HUES48 (cell line): ENCODE measurements at regions not wholly inside any gene's neighbourhood (a gene's known extent, or its start where the extent isn't known, plus 50 kb on each side); places are given as distances from the start of the nearest gene placed in this dataset.
"Not testable (repeated sequence)": the region's sequence is repeated elsewhere in the genome, so short reads cannot be mapped to it uniquely, and the experiment has no call there.

Experiments used
- H3K27ac ChIP-seq: one replicate; pipeline ENCODE4 v1.7.0; 2013; ENCODE audit warnings: low read depth, low read length, inconsistent platforms
- H3K27me3 ChIP-seq: 2 replicates; pipeline ENCODE4 v1.6.1; 2013; ENCODE audit warnings: mild to moderate bottlenecking, low read length; ENCODE audit not compliant: control insufficient read depth, insufficient read depth
- H3K36me3 ChIP-seq: 2 replicates; pipeline ENCODE4 v1.6.1; 2013; ENCODE audit warnings: low read length; ENCODE audit not compliant: control insufficient read depth, insufficient read depth
- H3K4me1 ChIP-seq: 2 replicates; pipeline ENCODE4 v1.6.1; 2013; ENCODE audit warnings: mild to moderate bottlenecking, low read length; ENCODE audit not compliant: control insufficient read depth, insufficient read depth
- H3K4me3 ChIP-seq: 2 replicates; pipeline ENCODE4 v1.5.1; 2013; ENCODE audit warnings: mild to moderate bottlenecking, low read depth, low read length
- H3K9ac ChIP-seq: 2 replicates; pipeline ENCODE4 v1.6.1; 2013; ENCODE audit warnings: mild to moderate bottlenecking, low read depth, low read length, moderate library complexity
- H3K9me3 ChIP-seq: 2 replicates; pipeline ENCODE4 v1.6.1; 2013; ENCODE audit warnings: low read length; ENCODE audit not compliant: control insufficient read depth, insufficient read depth

DNA sequence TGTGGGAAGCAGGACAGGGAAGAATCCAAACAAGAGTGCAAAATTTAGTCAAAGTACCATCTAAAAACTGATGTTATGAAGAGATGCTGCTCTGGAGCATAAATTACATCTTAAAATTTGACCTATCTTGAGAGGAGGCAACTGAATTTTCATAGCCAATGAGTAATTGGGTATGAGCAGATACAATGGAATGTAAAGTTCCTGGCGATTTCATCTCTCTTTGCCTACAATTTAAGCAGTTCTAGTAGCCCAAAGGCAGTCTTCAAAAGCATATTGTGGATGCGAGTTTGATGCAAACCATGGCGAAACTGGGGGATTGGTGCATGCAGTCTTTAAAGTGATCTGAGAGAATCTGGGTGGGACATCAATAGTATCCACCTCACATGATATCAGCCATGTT, 1265.9 kb downstream of the BRINP3 start:
- H3K27ac ChIP-seq = no peak overlapping the region
- H3K4me3 ChIP-seq = no peak overlapping the region
- H3K9ac ChIP-seq = no peak overlapping the region

DNA sequence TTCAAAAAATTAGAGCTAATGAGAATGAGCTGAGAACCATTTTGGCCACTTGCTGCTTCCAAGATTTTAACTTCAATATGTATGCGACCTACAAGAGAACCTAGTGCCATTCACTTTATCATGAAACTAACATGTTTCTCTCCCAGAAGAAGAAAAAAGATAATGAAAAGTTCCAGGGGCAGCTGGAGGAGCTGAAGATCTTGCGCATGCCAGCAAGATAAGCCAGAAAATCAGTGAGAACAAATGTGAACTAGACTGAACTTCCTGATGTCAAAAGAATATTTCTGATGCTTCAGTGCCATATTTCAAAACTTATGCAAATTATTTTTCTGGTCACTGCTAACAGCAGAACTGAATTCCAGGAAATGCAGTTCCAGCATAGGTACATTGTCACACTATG, 1265.1 kb downstream of the BRINP3 start:
- H3K9ac ChIP-seq = no peak overlapping the region
- no peaks in the 10 kb centered on the region for H3K36me3 ChIP-seq
- H3K4me3 ChIP-seq = no peak overlapping the region
- no peaks in the 10 kb centered on the region for H3K4me1 ChIP-seq
- no peak overlapping the region for H3K27ac ChIP-seq
- H3K27me3 ChIP-seq = no peaks in the 10 kb centered on the region
- no peaks in the 10 kb centered on the region for H3K9me3 ChIP-seq

More for the DNA sequence above, 1265.9 kb downstream of the BRINP3 start:
- Histone ChIP-seq H3K27me3 (no peaks in the 10 kb centered on the region), H3K36me3 (no peaks in the 10 kb centered on the region), H3K4me1 (no peaks in the 10 kb centered on the region), H3K9me3 (no peaks in the 10 kb centered on the region)

DNA sequence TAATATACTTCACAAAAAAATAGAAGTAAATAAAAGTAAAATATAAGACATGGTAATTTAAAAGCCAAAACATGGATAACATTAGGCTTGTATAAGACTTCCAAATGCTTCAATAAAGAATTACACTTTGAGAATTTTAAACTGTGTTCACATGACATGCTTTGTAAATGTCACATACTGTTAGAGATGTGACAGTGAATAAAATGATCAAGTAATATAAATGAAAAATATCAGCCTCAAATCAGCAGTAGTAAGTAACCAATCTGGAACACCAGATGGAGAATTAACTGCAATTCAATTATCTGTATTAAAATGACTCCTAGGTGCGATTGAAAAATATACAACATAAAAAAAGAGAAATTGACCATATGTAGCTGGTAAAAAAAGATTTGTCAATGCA, 1260.8 kb downstream of the BRINP3 start:
- H3K9me3 ChIP-seq = no peaks in the 10 kb centered on the region
- H3K4me1 ChIP-seq = no peaks in the 10 kb centered on the region
- no peaks in the 10 kb centered on the region for H3K27me3 ChIP-seq
- no peak overlapping the region for H3K27ac ChIP-seq
- H3K9ac ChIP-seq = no peak overlapping the region
- H3K36me3 ChIP-seq = no peaks in the 10 kb centered on the region
- no peak overlapping the region for H3K4me3 ChIP-seq

DNA sequence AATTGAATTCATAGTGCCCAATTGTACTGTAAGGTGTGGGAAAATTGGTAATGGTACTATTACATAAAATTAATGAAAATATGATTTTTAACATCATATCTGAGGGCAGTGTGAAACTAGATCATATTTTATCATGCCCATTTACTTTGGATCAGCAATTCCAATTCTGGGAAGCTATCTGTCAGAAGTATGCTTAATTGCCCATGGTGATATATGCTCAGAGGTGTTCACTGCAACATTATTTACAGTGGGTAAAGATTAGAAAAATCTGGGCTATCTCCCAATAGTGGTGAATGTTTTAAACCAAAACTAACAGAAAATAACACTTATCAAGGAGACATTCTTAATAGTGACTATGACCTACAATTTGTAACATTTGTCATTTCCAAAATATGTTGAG, 1260.0 kb downstream of the BRINP3 start:
- H3K9ac ChIP-seq = no peak overlapping the region
- no peaks in the 10 kb centered on the region for H3K36me3 ChIP-seq
- no peak overlapping the region for H3K27ac ChIP-seq
- H3K4me3 ChIP-seq = no peak overlapping the region
- no peaks in the 10 kb centered on the region for H3K9me3 ChIP-seq
- H3K4me1 ChIP-seq = no peaks in the 10 kb centered on the region
- H3K27me3 ChIP-seq = no peaks in the 10 kb centered on the region

DNA sequence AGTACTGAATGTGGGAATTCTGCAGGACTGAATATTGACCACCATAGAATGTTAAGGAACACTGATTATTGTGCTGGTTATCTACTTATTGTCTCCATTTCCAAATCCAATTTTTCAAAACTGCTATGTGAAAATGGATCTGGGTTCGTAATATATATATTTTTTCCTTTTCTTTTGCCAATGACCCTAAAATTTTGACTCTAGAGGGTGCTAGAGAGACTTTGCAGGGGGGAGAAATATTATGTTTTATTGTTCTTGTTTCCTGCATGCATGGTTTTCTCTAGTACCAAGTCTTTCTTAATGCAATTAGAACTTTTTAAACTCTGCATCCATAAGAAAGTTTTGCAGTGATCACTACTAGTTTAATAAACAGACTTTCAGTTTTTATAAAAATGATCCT, 1256.9 kb downstream of the BRINP3 start:
- no peak overlapping the region for H3K9ac ChIP-seq
- no peaks in the 10 kb centered on the region for H3K27me3 ChIP-seq
- no peaks in the 10 kb centered on the region; the same call in 1 of the 2 replicates for H3K9me3 ChIP-seq
- no peak overlapping the region for H3K27ac ChIP-seq
- no peaks in the 10 kb centered on the region for H3K4me1 ChIP-seq
- H3K4me3 ChIP-seq = no peak overlapping the region
- no peaks in the 10 kb centered on the region for H3K36me3 ChIP-seq

DNA sequence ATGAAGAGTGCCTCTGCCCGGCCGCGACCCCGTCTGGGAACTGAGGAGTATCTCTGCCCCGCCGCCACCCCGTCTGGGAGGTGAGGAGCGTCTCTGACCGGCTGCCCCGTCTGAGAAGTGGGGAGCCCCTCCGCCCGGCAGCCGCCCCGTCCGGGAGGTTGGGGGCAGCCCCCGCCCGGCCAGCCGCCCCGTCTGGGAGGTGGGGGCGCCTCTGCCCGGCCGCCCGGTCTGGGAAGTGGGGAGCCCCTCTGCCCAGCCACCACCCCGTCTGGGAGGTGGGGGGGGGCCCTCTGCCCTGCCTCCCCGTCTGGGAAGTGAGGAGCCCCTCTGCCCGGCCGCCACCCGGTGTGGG, 1251.9 kb downstream of the BRINP3 start:
- not testable (repeated sequence) for H3K9ac ChIP-seq, H3K27ac ChIP-seq, H3K4me1 ChIP-seq, H3K36me3 ChIP-seq, H3K27me3 ChIP-seq, H3K9me3 ChIP-seq, H3K4me3 ChIP-seq

DNA sequence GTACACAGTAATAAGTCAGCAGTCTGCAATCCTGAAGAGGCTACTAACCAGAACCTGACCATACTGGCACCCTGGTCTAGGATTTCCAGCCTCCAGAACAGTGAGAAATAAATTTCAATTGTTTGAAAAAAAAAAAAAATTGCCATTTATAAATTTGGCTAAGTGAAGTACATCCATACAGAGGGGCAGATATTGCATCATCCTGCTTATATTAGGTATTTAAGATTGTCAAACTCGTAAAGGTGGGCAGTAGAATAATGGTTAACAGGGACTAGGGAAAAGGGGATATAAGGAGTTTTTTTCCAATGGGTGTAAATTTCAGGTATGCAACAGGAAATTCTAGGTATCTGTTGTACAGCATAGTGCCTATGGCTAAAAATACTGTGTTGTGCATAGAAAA, 1250.9 kb downstream of the BRINP3 start:
- no peak overlapping the region for H3K9ac ChIP-seq
- no peaks in the 10 kb centered on the region; the same call in 1 of the 2 replicates for H3K9me3 ChIP-seq
- H3K27me3 ChIP-seq = no peaks in the 10 kb centered on the region
- no peak overlapping the region for H3K4me3 ChIP-seq
- H3K27ac ChIP-seq = no peak overlapping the region
- H3K4me1 ChIP-seq = no peaks in the 10 kb centered on the region
- no peaks in the 10 kb centered on the region for H3K36me3 ChIP-seq

DNA sequence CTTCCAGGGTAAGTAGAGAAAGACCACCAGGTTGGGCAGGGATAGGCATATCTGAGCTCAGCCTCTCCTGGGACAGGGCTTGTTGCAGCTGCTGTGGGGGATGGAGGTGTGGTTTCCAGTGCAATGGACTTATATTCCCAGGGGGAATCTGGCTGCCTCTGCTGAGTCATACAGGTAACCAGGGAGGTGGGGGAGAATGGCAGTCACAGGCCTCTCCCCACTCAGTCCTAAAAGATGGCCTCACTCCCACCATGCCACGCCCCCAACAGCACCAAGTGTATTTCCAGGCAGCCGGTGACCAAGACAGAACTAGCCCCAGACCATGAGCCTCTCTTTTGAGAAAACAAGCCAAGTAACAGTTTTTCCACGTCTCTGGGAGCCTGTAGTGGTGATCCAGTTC, 1240.7 kb downstream of the BRINP3 start:
- no peaks in the 10 kb centered on the region for H3K36me3 ChIP-seq
- no peaks in the 10 kb centered on the region for H3K4me1 ChIP-seq
- no peak overlapping the region for H3K9ac ChIP-seq
- H3K27ac ChIP-seq = no peak overlapping the region
- H3K4me3 ChIP-seq = no peak overlapping the region
- H3K9me3 ChIP-seq = no peaks in the 10 kb centered on the region
- no peaks in the 10 kb centered on the region for H3K27me3 ChIP-seq

DNA sequence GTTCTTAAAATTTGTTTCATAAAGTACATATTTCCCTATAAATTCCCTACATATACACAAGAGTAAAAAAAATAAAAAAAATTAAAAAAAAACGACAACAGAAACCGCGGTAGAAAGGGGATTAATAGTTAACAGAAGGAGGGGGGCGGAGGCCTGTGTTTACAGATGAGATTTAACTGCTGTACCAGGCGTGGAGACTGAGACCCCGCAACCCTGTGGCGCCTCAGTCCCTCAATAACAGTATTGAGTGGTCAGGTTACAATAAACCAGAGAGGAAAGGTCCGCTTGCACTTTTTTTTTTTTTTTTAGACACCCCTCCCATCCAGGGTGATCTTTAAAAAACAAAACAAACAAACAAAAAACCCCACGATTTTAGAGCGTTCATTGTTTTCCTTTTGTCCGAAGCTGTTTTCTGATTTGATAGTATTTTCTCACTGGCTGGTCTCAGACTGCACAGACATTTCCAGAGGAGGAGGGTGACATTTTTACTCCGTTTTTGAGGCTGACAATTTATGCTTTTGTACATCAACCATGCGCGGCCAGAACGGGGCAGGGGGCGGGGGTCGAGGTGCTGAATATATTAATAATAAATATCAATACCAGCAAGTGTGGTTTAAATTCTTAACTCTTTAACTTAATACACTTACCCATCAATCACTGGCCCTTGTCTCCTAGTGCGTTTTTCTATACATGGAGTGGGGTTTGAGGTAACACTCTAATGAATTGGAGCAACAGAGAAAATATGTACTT, 1223.9 kb downstream of the BRINP3 start:
- no peak overlapping the region for H3K27ac ChIP-seq
- no peak overlapping the region for H3K9ac ChIP-seq
- H3K4me1 ChIP-seq = no peaks in the 10 kb centered on the region
- H3K9me3 ChIP-seq = no peaks in the 10 kb centered on the region; the same call in 1 of the 2 replicates
- H3K4me3 ChIP-seq = no peak overlapping the region
- H3K27me3 ChIP-seq = no peaks in the 10 kb centered on the region
- H3K36me3 ChIP-seq = no peaks in the 10 kb centered on the region

DNA sequence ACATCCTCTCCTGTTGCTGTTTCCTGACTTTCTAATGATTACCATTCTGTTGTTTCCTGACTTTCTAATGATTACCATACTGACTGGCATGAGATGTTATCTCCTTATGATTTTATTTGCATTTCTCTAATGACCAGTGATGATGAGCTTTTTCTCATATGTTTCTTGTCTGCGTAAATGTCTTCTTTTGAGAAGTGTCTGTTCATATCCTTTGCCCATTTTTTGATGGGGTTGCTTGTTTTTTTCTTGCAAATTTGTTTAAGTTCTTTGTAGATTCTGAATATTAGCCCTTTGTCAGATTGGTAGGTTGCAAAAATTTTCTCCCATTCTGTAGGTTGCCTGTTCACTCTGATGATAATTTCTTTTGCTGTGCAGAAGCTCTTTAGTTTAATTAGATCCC, 1216.5 kb downstream of the BRINP3 start:
- H3K9ac ChIP-seq, H3K9me3 ChIP-seq, H3K27ac ChIP-seq, H3K27me3 ChIP-seq, H3K4me1 ChIP-seq, H3K36me3 ChIP-seq, H3K4me3 ChIP-seq: not testable (repeated sequence)

DNA sequence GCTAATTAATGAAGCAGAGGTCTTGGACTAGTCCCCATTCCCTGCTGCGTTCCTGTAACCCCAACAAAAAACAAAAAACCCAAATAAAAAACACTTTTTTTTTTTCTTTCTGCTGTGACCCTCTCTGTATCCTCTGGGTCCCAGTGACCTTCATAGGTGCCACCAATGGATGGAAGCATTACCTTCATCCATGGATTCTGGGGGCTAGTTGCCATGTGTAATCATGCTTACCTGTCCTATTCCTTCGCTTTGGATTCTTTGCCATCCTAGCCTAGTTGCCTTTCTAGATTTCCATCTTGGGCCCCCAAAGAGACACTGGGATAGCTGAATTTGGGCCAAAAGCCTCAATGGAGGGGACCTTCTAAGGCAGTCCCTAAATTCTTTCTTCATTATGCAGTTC, 1208.7 kb downstream of the BRINP3 start:
- Histone ChIP-seq H3K4me1 (no peaks in the 10 kb centered on the region), H3K4me3 (no peak overlapping the region; the same call in 1 of the 2 replicates), H3K27me3 (no peaks in the 10 kb centered on the region), H3K27ac (no peak overlapping the region), H3K9me3 (peaks cover 19% of the 10 kb centered on the region), H3K9ac (no peak overlapping the region), H3K36me3 (no peaks in the 10 kb centered on the region)
